Gastrocnemius medialis (tissue), 4 donors: ENCODE measurements at regions not wholly inside any gene's neighbourhood (a gene's known extent, or its start where the extent isn't known, plus 50 kb on each side); places are given as distances from the start of the nearest gene placed in this dataset.

ENCODE experiments used
- CTCF ChIP-seq, 5 experiments: fragments of 450-650 bp in 3 of 5; fragments of 200-600 bp in 2 of 5; sonication (generic) in 2 of 5; IDR thresholded peaks in 4 of 5; conservative IDR thresholded peaks in 1 of 5; 1 replicate in 4 of 5; 2 replicates in 1 of 5; pipeline ENCODE4 v1.5.1; 2016 to 2019; ENCODE audit warnings: antibody characterized with exemption in 5 of 5, mild to moderate bottlenecking in 3 of 5, moderate library complexity in 3 of 5
- POLR2A ChIP-seq, 2 donors: fragments of 450-650 bp; IDR thresholded peaks; one replicate each; pipeline ENCODE4 v1.6.1; 2017; ENCODE audit warnings: antibody characterized with exemption in 2 of 2, mild to moderate bottlenecking in 2 of 2, moderate library complexity in 2 of 2

DNA sequence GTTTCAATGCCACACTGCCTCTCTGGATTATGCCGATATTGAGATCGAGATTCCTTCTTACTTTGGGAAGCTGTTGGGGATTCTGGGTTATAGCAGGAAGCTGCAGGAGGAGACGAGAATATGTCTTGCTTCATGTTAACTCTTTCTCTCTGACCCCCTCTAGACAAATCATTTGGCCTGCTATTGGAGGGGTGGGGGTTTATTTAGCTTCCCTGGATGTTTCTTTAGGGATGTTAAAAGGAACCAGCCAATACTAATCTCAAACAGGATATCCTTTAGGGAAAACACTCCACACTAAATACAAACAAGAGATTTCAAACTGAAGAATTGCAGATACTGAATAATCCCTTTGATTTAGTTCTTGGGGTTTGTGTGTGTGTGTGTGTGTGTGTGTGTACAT is 102.6 kb downstream of the TMEM100 start:
- TF ChIP-seq CTCF (IDR thresholded peaks at IDR 0.05 in 4 of 5, conservative IDR thresholded peaks at IDR 0.05 in 1 of 5) (no peak), POLR2A (IDR thresholded peaks at IDR 0.05) (no peak)
